Osteocyte (in vitro differentiated cells): ENCODE measurements at regions not wholly inside any gene's neighbourhood (a gene's known extent, or its start where the extent isn't known, plus 50 kb on each side); places are given as distances from the start of the nearest gene placed in this dataset.

ENCODE experiments used
- DNase-seq: peaks from one replicate; pipeline ENCODE4 v3.0.0; 2021; ENCODE audit warnings: mixed read lengths; ENCODE audit not compliant: unreplicated experiment; ENCODE audit errors: extremely low spot score
- H3K27ac Mint-ChIP-seq: one replicate; pipeline ENCODE4 v1.8.0; 2021; ENCODE audit warnings: mild to moderate bottlenecking, mixed read lengths; ENCODE audit not compliant: unreplicated experiment
- H3K27me3 Mint-ChIP-seq: one replicate; pipeline ENCODE4 v1.8.0; 2021; ENCODE audit warnings: mixed read lengths; ENCODE audit not compliant: unreplicated experiment
- H3K36me3 Mint-ChIP-seq: one replicate; pipeline ENCODE4 v1.8.0; 2021; ENCODE audit warnings: mixed read lengths; ENCODE audit not compliant: unreplicated experiment
- H3K4me1 Mint-ChIP-seq: one replicate; pipeline ENCODE4 v1.8.0; 2021; ENCODE audit warnings: mixed read lengths; ENCODE audit not compliant: unreplicated experiment
- H3K4me3 Mint-ChIP-seq: one replicate; pipeline ENCODE4 v1.8.0; 2021; ENCODE audit warnings: mild to moderate bottlenecking, moderate library complexity, mixed read lengths; ENCODE audit not compliant: unreplicated experiment
- H3K9me3 Mint-ChIP-seq: one replicate; pipeline ENCODE4 v1.8.0; 2021; ENCODE audit warnings: mixed read lengths; ENCODE audit not compliant: unreplicated experiment
- CTCF ChIP-seq: fragments of 200-600 bp; sonication (generic); IDR thresholded peaks from 2 replicates; pipeline ENCODE4 v1.5.0; 2021; ENCODE audit warnings: antibody characterized with exemption, mild to moderate bottlenecking, moderate library complexity

- H3K4me1 Mint-ChIP-seq = peaks cover 27% of the 10 kb centered on the region
Measured at GRCh38 chr18:34659579-34660517, 50.2 kb upstream of the DTNA start.

More at GRCh38 chr18:34659579-34660517, 50.2 kb upstream of the DTNA start:
- no peaks in the 10 kb centered on the region for H3K9me3 Mint-ChIP-seq
- DNase-seq = peak; percentile 90
- TF ChIP-seq CTCF = no peak
- H3K4me3 Mint-ChIP-seq = peak overlapping the region; percentile 38
- H3K27ac Mint-ChIP-seq = peak overlapping the region; percentile 95
- no peaks in the 10 kb centered on the region for H3K36me3 Mint-ChIP-seq
- no peaks in the 10 kb centered on the region for H3K27me3 Mint-ChIP-seq
